Activated CD8-positive, alpha-beta T cell treated with anti-CD3 and anti-CD28 coated beads for 36 hours (primary cell): ENCODE measurements at regions not wholly inside any gene's neighbourhood (a gene's known extent, or its start where the extent isn't known, plus 50 kb on each side); places are given as distances from the start of the nearest gene placed in this dataset.

Experiments
- ATAC-seq: fragments of 200-7000 bp; cut with Tn5 transposase; one replicate; pipeline ENCODE4 v1.10.0; 2021; ENCODE audit warnings: mild to moderate bottlenecking, moderate library complexity
- CTCF ChIA-PET: fragments of 350-600 bp; sonication (Branson Sonifier 250); formaldehyde crosslinking; loops from one replicate; lab custom pipeline; 2021; ENCODE audit warnings: antibody characterized with exemption; lab: Charles Lee
- POLR2A ChIA-PET: fragments of 350-600 bp; sonication (Branson Sonifier 250); formaldehyde crosslinking; loops from one replicate; lab custom pipeline; 2021; ENCODE audit warnings: antibody characterized with exemption; lab: Charles Lee
- DNase-seq: peaks from one replicate; pipeline ENCODE4 v3.0.0-alpha.2; 2020
- H3K27ac Mint-ChIP-seq: one replicate; pipeline ENCODE4 v1.8.0; 2021; ENCODE audit warnings: mild to moderate bottlenecking, mixed read lengths
- H3K27me3 Mint-ChIP-seq: one replicate; pipeline ENCODE4 v1.8.0; 2021; ENCODE audit warnings: mixed read lengths
- H3K36me3 Mint-ChIP-seq: one replicate; pipeline ENCODE4 v1.8.0; 2021; ENCODE audit warnings: low read depth, mixed read lengths
- H3K4me1 Mint-ChIP-seq: one replicate; pipeline ENCODE4 v1.8.0; 2021; ENCODE audit warnings: low read depth, mixed read lengths
- H3K4me3 Mint-ChIP-seq: one replicate; pipeline ENCODE4 v1.8.0; 2021; ENCODE audit warnings: mild to moderate bottlenecking, moderate library complexity, mixed read lengths
- H3K9me3 Mint-ChIP-seq: one replicate; pipeline ENCODE4 v1.8.0; 2021; ENCODE audit warnings: mixed read lengths
- intact Hi-C: fragments of 100-400 bp; cut with micrococcal nuclease; formaldehyde crosslinking; loops from one replicate; pipeline ENCODE4 v1.10.0; 2022
- TF ChIP-seq, protein P1 (sequence below): fragments of 200-600 bp; IDR thresholded peaks from one replicate; pipeline ENCODE4 v1.8.0; 2022; ENCODE audit warnings: antibody characterized with exemption, mild to moderate bottlenecking

- Mint-ChIP-seq H3K4me1 (no peaks in the 10 kb centered on the region), H3K9me3 (no peaks in the 10 kb centered on the region), H3K27me3 (no peaks in the 10 kb centered on the region), H3K4me3 (no peak overlapping the region), H3K36me3 (no peaks in the 10 kb centered on the region), H3K27ac (no peak overlapping the region)
- ATAC-seq: no peak
- TF ChIP-seq, protein P1, sequence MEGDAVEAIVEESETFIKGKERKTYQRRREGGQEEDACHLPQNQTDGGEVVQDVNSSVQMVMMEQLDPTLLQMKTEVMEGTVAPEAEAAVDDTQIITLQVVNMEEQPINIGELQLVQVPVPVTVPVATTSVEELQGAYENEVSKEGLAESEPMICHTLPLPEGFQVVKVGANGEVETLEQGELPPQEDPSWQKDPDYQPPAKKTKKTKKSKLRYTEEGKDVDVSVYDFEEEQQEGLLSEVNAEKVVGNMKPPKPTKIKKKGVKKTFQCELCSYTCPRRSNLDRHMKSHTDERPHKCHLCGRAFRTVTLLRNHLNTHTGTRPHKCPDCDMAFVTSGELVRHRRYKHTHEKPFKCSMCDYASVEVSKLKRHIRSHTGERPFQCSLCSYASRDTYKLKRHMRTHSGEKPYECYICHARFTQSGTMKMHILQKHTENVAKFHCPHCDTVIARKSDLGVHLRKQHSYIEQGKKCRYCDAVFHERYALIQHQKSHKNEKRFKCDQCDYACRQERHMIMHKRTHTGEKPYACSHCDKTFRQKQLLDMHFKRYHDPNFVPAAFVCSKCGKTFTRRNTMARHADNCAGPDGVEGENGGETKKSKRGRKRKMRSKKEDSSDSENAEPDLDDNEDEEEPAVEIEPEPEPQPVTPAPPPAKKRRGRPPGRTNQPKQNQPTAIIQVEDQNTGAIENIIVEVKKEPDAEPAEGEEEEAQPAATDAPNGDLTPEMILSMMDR: no peak
- intact Hi-C loops: no loop called here
- ChIA-PET CTCF (interaction anchor here (1.8 kb wide), 1 partner anchor 77 kb away, joined by 5 read pairs; no protein-coding TSS in a partner anchor), POLR2A (no interaction called here)
- DNase-seq: no peak
Observed at GRCh38 chr3:67713764-67714469, 59.5 kb upstream of the SUCLG2 start.

- CTCF ChIA-PET: no interaction called here
- no peaks in the 10 kb centered on the region for H3K4me1 Mint-ChIP-seq
- POLR2A ChIA-PET: no interaction called here
Observed at GRCh38 chr3:67712259-67712658, 57.8 kb upstream of the SUCLG2 start.

DNA sequence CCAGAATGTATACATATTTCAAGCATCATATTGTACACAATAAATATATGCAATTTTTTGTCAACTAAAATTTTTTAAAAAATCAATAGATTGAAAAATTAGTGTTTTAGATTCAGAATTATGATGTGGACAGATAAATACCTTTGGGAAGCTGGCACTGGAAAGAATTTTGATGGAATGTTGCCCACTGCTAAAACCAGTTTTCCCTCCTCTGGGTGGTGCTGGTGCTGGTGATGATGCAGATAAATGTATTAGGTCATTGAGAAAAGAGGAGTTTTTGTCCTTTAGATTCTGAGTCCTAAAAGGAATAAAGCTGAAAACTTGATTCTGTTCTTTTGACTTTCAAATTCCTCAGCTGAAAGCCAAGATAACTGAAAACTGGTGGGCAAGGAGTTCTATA, 56.0 kb upstream of the SUCLG2 start:
- CTCF ChIA-PET: interaction anchor here (0.8 to 1.4 kb wide), 2 partner anchors 14 to 328 kb away, joined by 3 read pairs; no protein-coding TSS in a partner anchor
- intact Hi-C loops: no loop called here
- Mint-ChIP-seq H3K36me3 (no peaks in the 10 kb centered on the region), H3K9me3 (no peaks in the 10 kb centered on the region), H3K4me3 (no peak overlapping the region), H3K4me1 (no peaks in the 10 kb centered on the region), H3K27ac (no peak overlapping the region), H3K27me3 (no peaks in the 10 kb centered on the region)
- ATAC-seq (no peak), DNase-seq (no peak)
- POLR2A ChIA-PET: no interaction called here
- TF ChIP-seq, protein P1: no peak

More at GRCh38 chr3:67712259-67712658, 57.8 kb upstream of the SUCLG2 start:
- H3K36me3 Mint-ChIP-seq: no peaks in the 10 kb centered on the region
- H3K27me3 Mint-ChIP-seq: no peaks in the 10 kb centered on the region
- ATAC-seq: no peak
- no peak overlapping the region for H3K27ac Mint-ChIP-seq
- no peak overlapping the region for H3K4me3 Mint-ChIP-seq
- no peak for DNase-seq
- no peaks in the 10 kb centered on the region for H3K9me3 Mint-ChIP-seq
- TF ChIP-seq, protein P1: no peak
- intact Hi-C loops: no loop called here

- no peak for ATAC-seq
- intact Hi-C loops: no loop called here
- ChIA-PET POLR2A (no interaction called here), CTCF (interaction anchor here (1.2 kb wide), 1 partner anchor 349 kb away, joined by 5 read pairs; no protein-coding TSS in a partner anchor)
- Mint-ChIP-seq H3K27me3 (no peaks in the 10 kb centered on the region), H3K36me3 (no peaks in the 10 kb centered on the region), H3K4me3 (no peak overlapping the region), H3K4me1 (no peaks in the 10 kb centered on the region), H3K9me3 (no peaks in the 10 kb centered on the region), H3K27ac (no peak overlapping the region)
- TF ChIP-seq, protein P1: no peak
- DNase-seq: no peak
Observed at GRCh38 chr3:67706934-67707333, 52.5 kb upstream of the SUCLG2 start.

DNA sequence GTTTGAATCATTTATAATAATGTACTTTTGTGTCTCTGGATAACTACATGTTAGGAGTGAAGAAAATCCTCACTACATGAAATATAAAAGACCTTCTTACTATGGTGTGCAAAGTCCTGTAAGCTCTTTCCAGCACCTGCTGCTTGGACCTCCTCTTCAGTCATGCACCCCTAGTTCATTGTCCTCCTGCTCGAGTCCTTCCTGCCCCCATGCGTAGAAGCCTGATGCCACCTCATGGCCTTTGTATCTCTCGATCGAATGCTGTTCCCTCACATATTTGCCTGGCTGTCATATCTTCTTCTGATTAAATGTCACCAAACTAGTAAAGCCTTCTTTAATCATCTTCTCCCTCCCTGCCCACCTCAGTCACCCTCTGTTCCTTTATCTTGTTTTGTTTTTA, 49.9 kb upstream of the SUCLG2 start:
- Mint-ChIP-seq H3K9me3 (no peaks in the 10 kb centered on the region), H3K27me3 (no peaks in the 10 kb centered on the region), H3K4me3 (no peak overlapping the region), H3K4me1 (no peaks in the 10 kb centered on the region), H3K27ac (no peak overlapping the region), H3K36me3 (no peaks in the 10 kb centered on the region)
- ChIA-PET CTCF (interaction anchor here (0.6 to 1.1 kb wide), 3 partner anchors 16 to 591 kb away, joined by 3 to 6 read pairs (median 3); no protein-coding TSS in a partner anchor), POLR2A (interaction anchor here (1.2 kb wide), 1 partner anchor 14 kb away, joined by 3 read pairs; no protein-coding TSS in a partner anchor)
- DNase-seq (peak; percentile 15), ATAC-seq (no peak)
- TF ChIP-seq, protein P1: no peak
- intact Hi-C loops: no loop called here
